Prostate gland (tissue), 2 donors: ENCODE measurements at regions not wholly inside any gene's neighbourhood (a gene's known extent, or its start where the extent isn't known, plus 50 kb on each side); places are given as distances from the start of the nearest gene placed in this dataset.

Experiments
- DNase-seq: peaks from one replicate; pipeline ENCODE4 v3.0.0-alpha.2; 2019; ENCODE audit warnings: low spot score
- H3K27ac ChIP-seq, 2 donors: fragments of 200-600 bp; sonication (generic); 2 replicates each; pipeline ENCODE4 v1.5.1; 2017 to 2019
- H3K27me3 ChIP-seq: fragments of 200-600 bp; sonication (generic); replicated peaks from 2 replicates; pipeline ENCODE4 v1.5.1; 2019; ENCODE audit not compliant: insufficient read depth
- H3K36me3 ChIP-seq, 2 donors: fragments of 200-600 bp; sonication (generic); 1 replicate in 1 of 2; 2 replicates in 1 of 2; pipeline versions ENCODE4 v1.5.1 to v1.8.1; 2017 to 2019
- H3K4me1 ChIP-seq: fragments of 200-600 bp; sonication (generic); replicated peaks from 2 replicates; pipeline ENCODE4 v1.5.1; 2019
- H3K4me3 ChIP-seq, 2 donors: fragments of 200-600 bp; sonication (generic); 2 replicates each; pipeline ENCODE4 v1.5.1; 2017 to 2019
- H3K9me3 ChIP-seq: fragments of 200-600 bp; sonication (generic); 2 replicates; pipeline ENCODE4 v1.5.1; 2017
- POLR2A ChIP-seq: fragments of 450-650 bp; IDR thresholded peaks from one replicate; pipeline ENCODE4 v1.6.1; 2016; ENCODE audit warnings: antibody characterized with exemption, mild to moderate bottlenecking
- POLR2AphosphoS5 ChIP-seq: sonication (generic); formaldehyde crosslinking; IDR thresholded peaks from one replicate; pipeline ENCODE4 v1.6.1; 2017; ENCODE audit warnings: antibody characterized with exemption
- WGBS: methylation state at CpG from one replicate; pipeline ENCODE4 v1.1.5; 2018; 5-methylcytosine and 5-hydroxymethylcytosine counted together
- intact Hi-C: fragments of 100-400 bp; cut with DNase I; formaldehyde crosslinking; loops from one replicate; pipeline ENCODE4 v1.14.2; 2022
- TF ChIP-seq, protein P1 (sequence below), 4 experiments: fragments of 200-600 bp in 2 of 4; fragments of 450-650 bp in 2 of 4; sonication (generic) in 2 of 4; IDR thresholded peaks; 1 replicate in 3 of 4; 2 replicates in 1 of 4; pipeline ENCODE4 v1.5.1; 2016 to 2019; ENCODE audit warnings: antibody characterized with exemption in 4 of 4, mild to moderate bottlenecking in 2 of 4, moderate library complexity in 2 of 4

DNA sequence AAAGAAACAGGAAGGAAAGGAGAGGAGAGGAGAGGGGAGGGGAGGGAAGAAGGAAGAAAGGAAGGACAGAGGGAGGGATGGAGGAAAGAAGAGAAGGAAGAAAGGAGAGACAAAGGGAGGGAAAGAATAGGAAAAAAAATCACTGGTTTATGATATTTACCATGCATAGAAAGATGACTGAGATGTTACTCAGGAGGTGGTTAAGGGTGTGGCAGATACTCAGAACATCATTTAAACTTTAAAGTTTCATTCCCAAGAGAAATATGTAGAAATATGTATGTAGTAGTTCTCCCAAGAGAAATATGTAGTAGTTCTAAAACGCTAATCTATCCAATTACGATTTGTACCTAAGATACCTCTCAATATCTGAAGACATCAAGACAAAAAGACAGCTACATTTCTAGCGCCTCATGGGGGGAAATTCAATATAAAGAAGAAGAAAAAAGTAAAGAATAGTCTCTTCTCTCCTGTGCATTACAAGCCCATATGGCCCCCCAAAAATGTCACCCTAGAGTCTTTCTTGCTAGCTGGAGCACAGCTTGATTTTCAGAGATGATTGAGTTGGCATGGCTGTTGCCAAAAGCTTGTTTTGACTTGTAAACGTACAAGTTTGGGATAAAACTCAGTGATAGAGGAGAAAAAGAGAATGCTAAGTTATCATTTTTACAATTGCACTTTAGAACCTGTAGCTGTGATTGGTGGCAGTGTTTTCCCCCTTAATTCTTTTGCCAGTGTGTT lies 539.2 kb downstream of the CDH26 start:
- H3K27ac ChIP-seq: no peak overlapping the region
- H3K36me3 ChIP-seq: no peaks in the 10 kb centered on the region
- no peaks in the 10 kb centered on the region for H3K4me1 ChIP-seq
- TF ChIP-seq POLR2AphosphoS5 (no peak), POLR2A (no peak)
- TF ChIP-seq, protein P1, sequence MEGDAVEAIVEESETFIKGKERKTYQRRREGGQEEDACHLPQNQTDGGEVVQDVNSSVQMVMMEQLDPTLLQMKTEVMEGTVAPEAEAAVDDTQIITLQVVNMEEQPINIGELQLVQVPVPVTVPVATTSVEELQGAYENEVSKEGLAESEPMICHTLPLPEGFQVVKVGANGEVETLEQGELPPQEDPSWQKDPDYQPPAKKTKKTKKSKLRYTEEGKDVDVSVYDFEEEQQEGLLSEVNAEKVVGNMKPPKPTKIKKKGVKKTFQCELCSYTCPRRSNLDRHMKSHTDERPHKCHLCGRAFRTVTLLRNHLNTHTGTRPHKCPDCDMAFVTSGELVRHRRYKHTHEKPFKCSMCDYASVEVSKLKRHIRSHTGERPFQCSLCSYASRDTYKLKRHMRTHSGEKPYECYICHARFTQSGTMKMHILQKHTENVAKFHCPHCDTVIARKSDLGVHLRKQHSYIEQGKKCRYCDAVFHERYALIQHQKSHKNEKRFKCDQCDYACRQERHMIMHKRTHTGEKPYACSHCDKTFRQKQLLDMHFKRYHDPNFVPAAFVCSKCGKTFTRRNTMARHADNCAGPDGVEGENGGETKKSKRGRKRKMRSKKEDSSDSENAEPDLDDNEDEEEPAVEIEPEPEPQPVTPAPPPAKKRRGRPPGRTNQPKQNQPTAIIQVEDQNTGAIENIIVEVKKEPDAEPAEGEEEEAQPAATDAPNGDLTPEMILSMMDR (IDR thresholded peaks at IDR 0.05): no peak
- no peak for DNase-seq
- no peak overlapping the region for H3K4me3 ChIP-seq
- H3K9me3 ChIP-seq: no peaks in the 10 kb centered on the region
- no peaks in the 10 kb centered on the region for H3K27me3 ChIP-seq
- intact Hi-C loops: no loop called here
- 81% methylated on average over 4 of the region's 4 CpGs for WGBS

DNA sequence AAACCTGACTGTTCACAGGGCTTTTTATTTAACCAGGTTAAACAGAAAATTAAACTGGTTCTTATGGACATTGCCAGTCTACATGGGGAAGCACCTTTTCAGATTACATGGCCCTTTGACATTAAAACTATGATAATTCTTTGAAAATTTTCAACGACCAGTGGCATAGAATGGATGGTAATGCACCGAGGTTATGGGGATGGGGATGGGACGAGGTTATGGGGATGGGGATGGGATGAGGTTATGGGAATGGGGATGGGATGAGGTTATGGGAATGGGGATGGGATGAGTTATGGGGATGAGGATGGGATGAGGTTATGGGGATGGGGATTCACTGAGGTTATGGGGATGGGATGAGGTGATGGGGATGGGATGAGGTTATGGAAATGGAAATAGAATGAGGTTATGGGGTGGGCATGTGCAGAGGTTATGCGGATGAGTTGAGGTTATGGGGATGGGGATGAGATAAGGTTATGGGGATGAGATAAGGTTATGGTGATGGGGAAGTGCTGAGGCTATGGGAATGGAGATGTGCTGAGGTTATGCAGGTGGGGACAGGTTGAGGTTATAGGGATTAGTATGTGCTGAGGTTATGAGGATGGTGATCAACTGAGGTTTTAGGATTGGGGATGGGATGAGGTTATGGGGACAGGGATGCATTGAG lies 541.9 kb downstream of the CDH26 start:
- H3K27ac ChIP-seq: no peak overlapping the region
- WGBS: 91% methylated on average over 4 of the region's 4 CpGs
- no peaks in the 10 kb centered on the region for H3K9me3 ChIP-seq
- H3K36me3 ChIP-seq: no peaks in the 10 kb centered on the region
- no peak overlapping the region for H3K4me3 ChIP-seq
- no peaks in the 10 kb centered on the region for H3K27me3 ChIP-seq
- intact Hi-C loops: no loop called here
- TF ChIP-seq POLR2A (no peak), POLR2AphosphoS5 (no peak)
- TF ChIP-seq, protein P1 (IDR thresholded peaks at IDR 0.05): no peak
- DNase-seq: no peak
- no peaks in the 10 kb centered on the region for H3K4me1 ChIP-seq

DNA sequence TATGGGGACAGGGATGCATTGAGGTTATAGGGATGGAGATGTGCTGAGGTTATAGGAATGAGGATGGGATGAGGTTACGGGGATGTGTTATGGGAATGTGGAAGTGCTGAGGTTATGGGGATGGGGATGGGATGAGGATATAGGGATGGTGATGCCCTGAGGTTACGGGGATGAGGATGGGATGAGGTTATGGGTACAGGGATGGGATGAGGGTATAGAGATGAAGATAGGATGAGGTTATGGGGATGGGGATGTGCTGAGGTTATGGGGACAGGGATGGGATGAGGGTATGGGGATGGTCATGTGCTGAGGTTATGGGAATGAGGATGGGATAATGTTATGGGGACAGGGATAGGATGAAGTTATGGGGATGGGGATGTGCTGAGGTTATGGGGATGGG lies 542.8 kb downstream of the CDH26 start:
- H3K4me1 ChIP-seq: no peaks in the 10 kb centered on the region
- TF ChIP-seq POLR2AphosphoS5: no peak
- TF ChIP-seq POLR2A: no peak
- TF ChIP-seq, protein P1 (IDR thresholded peaks at IDR 0.05): no peak
- H3K27me3 ChIP-seq: no peaks in the 10 kb centered on the region
- no peak overlapping the region for H3K4me3 ChIP-seq
- intact Hi-C loops: no loop called here
- 92% methylated on average over 2 of the region's 2 CpGs for WGBS
- H3K36me3 ChIP-seq: no peaks in the 10 kb centered on the region
- no peak for DNase-seq
- H3K9me3 ChIP-seq: no peaks in the 10 kb centered on the region
- no peak overlapping the region for H3K27ac ChIP-seq

DNA sequence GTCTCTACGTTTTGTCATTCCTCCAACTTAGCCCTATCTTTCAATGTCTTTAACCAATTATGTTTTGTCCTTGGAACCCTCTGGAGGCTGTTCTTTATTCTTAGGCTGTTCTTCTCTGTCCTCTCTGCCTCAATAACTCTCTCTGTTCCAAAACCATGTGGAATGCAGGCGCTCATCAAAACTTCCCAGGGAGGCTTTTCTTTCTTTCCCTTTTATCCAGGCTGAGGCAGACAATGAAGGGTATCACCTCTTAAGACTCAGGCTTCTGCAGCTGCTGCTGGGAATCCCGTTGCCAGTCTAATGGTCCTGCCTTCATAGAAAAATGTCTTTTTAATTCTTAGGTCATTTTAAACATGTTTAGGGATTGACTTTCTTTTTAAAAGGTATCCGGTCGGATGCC lies 544.7 kb downstream of the CDH26 start:
- H3K27ac ChIP-seq: no peak overlapping the region
- no peaks in the 10 kb centered on the region for H3K4me1 ChIP-seq
- no peak for DNase-seq
- intact Hi-C loops: no loop called here
- H3K27me3 ChIP-seq: no peaks in the 10 kb centered on the region
- no peaks in the 10 kb centered on the region for H3K36me3 ChIP-seq
- H3K4me3 ChIP-seq: no peak overlapping the region
- WGBS: 81% methylated on average over 5 of the region's 5 CpGs
- H3K9me3 ChIP-seq: no peaks in the 10 kb centered on the region
- TF ChIP-seq POLR2A: no peak
- TF ChIP-seq, protein P1 (IDR thresholded peaks at IDR 0.05): no peak
- TF ChIP-seq POLR2AphosphoS5: no peak

DNA sequence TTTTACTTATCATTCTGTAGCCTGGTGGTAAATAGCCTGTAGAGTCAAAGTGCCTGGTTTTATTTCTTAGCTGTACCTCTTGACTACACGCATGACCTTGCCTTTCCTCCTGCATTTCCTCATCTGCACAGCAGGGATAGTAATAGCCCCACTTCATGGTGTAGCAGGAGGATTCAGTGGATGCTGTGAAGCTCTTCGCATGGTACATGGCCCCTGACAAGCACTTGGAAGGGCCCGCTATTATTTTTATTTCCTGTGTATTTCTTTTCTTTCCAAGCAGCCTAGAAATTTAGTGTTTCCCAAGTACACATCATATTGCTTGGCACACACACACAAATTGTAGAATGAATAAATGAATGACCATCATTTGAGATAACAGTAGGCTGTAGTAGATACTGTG lies 547.2 kb downstream of the CDH26 start:
- Histone ChIP-seq H3K27me3 (peaks cover 2% of the 10 kb centered on the region), H3K9me3 (no peaks in the 10 kb centered on the region), H3K27ac (no peak overlapping the region), H3K36me3 (no peaks in the 10 kb centered on the region), H3K4me3 (no peak overlapping the region), H3K4me1 (no peaks in the 10 kb centered on the region)
- WGBS: 62% methylated on average over 3 of the region's 3 CpGs
- intact Hi-C loops: no loop called here
- no peak for DNase-seq
- TF ChIP-seq, protein P1 (IDR thresholded peaks at IDR 0.05): no peak
- no peak for TF ChIP-seq POLR2AphosphoS5
- no peak for TF ChIP-seq POLR2A
